ENCODE measurements at regions not wholly inside any gene's neighbourhood (a gene's known extent, or its start where the extent isn't known, plus 50 kb on each side); places are given as distances from the start of the nearest gene placed in this dataset.
"Not testable (repeated sequence)": the region's sequence is repeated elsewhere in the genome, so short reads cannot be mapped to it uniquely, and the experiment has no call there.

DNA sequence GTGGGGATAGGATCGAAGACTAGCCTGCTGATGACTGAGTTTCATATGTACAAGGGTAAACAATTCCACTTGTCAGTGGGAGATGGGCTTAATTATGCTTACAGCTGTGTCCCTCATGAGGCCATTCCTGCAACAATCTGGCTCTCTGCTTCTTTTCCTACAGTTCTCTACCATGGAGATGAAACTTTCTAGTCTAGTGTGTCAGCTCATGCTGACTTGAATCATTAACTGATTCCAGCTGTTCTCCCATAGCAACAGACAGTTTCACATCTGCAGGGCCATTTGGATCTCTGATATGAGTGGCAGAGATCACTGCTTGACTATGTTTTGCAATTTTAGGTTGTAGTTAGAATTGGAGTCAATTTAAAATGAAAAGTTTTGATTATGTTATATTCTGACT, 1251.7 kb upstream of the RAG2 start:
- DNase-seq = no peak

DNA sequence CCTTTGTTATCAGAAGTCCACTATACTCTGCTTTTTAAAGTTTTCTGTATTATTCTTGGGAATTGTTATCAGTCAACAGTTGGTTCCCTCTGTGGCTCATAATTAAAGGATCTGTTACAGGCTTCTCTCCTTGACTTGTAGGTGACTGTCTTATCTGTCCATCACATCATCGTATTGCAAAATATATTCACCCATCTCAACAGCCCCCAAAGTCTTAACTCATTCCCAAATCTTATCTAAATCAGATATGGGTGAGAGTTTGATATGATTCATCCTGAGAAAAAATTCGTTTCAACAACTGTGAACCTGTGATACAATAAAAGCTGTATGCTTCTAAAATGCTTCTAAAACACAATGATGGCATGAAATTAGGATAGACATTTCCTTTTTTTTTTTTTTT, 1245.6 kb upstream of the RAG2 start:
- no peak for DNase-seq

DNA sequence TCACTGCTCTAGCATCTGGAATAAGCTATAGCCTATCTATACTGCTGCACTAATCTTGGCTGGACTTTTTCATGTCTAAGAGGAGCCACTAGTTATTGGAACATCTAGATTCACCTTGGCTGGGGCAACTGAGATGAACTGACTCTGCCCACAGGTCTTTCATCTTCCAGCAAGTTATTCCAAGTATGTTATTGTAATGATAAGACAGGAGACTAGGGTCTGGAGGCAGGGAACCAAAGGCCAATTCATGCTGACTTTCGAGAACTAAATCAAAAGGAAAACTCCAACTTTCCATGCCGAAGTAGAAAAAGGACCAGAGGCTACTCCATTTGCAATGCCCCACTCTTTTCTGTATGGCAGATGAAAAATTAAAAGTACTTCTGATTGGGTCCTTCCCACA, 1243.0 kb upstream of the RAG2 start:
- DNase-seq = no peak

DNA sequence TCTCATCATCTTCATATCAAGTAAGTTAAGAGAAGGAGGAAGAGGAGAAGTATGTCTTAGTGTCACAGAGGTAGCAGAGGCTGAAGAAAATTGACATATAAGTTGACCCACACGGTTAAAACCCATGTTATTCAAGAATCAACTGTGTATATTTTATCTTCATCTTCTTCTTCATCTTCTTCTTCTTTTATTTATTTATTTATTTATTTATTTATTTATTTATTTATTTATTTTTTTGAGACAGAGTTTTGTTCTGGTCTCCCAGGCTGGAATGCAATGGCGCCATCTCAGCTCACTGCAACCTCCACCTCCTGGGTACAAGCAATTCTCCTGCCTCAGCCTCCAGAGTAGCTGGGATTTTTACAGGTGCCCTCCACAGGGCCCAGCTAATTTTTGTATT, 1242.3 kb upstream of the RAG2 start:
- not testable (repeated sequence) for DNase-seq

DNA sequence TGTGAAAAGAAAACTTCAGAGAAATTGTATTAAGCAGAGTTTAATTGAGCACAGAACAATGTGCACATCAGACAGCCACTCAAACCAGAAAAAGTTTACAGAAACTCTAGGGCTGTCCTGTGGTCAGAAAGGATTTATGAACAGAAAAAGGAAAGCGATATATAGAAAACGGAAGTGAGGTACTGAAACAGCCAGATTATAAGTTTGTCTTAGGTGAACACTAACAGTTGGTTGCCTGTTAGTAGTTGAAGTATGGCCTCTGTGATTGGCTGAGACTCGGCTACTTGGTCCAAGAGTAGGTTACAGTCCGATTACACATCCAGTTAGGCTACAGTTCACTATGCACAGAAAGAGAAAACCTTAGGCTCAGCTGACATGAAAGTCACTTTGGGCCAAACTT, 1232.5 kb upstream of the RAG2 start:
- DNase-seq = no peak

DNA sequence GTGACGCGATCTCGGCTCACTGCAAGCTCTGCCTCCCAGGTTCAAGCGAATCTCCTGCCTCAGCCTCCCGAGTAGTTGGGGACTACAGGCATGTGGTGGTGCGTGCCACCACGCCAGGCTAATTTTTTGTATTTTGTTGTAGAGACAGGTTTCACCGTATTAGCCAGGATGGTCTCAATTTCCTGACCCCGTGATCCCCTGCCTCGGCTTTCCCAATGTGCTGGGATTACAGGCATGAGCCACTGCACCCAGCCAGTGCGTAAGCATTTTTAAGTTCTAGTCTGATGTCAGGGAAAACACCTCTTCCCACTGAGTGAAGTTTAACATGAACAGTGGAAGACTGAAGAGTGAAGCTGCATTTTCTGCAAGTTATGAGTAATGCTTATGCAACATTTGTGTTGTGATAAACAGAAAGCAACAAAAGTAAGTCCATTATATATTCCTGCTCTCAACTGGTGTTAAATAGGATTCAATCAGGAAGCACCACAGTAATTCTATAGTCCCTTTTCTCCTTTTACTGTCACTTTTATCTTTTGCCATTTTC, 1219.8 kb upstream of the RAG2 start:
- DNase-seq = no peak

DNA sequence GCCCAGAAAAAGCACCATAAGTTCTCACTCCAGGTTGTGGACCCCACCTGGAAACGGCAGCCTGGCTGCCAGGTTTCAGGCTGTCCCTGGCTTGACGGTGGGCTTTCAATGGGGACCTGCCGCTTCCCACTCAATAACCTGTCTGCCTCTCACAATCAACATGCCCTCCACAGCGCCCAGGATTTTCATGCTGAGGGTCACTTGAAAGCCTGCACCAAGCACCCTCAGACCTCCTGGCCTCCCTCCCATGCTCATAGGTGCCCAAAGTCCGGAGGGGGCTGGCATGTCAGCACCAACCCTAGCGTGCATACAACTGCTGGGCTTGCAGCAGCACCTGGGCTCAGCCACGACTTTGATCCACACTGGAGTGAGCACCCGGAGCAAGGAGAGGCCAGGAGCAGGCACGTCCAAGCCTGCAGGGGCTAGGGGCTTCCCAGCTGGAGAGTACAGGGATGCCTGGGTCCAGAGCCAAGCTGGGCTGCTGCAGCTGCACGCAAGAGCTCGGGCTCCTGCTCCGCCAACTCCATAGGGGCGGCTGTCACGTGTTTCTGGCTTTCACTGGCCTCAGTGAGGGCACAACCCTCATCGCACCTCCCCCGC, 1214.3 kb upstream of the RAG2 start:
- no peak for DNase-seq

DNA sequence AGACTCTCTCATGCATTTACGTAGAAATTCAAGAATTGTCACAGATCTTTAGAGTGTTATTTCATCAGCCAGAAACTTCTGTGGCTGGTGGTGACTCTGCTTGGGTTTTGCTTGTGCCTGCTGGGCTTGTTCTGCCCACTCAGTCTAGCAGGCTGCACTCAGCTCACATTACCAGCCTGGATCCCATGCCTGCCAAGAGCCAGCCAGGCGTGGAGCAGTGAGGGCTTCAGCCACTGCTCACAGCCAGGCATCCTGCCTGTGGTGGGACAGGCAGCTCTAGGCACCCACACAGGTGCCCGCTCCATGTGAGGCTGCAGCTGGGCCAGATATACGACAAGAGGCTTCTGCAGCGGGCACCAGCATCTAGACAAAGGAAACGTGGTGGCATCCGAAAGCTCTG, 1213.3 kb upstream of the RAG2 start:
- no peak for DNase-seq

DNA sequence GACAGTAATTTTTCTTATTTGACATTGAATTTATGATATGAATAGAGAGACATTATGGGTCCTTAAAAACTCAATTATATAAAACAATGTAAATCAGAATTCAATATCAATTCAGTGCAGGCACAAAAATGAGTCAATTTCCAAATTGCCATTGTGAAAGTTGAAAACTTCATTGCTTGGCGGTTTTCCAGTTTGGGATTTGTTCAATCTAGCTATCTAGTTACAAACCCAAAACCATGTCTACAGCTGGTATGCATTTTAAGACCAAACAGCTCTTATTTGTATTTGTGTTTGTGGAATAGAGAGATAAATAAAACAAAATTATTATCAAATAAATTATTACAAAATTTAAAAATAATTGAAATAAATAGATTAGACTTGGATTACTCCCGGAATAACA, 1206.6 kb upstream of the RAG2 start:
- no peak for DNase-seq

DNA sequence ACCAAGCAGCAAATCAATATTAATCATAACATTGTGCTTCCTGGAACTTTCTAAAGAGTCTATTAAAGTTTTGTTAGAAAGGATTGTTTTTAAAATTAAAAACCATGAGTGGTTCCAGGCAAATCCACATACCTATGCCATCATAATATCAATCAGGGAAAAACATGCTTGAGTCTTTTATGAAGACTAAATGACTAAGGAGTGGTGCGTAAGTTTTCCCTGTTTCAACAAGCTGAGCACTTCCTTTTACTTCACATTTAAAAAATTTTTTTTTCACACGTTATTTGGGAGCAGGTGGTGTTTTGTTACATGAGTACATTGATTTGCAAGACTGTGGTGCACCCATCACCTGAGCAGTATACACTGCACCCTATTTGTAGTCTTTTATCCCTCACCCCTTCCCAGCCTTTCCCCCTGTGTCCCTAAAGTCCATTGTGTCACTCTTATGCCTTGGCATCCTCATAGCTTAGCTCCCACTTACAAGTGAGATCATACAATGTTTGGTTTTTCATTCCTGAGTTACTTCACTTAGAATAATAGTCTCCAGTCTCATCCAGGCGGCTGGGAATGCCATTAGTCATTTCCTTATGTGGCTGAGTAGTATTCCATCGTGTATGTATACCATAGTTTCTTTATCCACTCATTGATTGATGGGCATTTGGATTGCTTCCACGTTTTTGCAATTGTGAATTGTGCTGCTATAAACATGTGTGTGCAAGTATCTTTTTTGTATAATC, 1190.3 kb upstream of the RAG2 start:
- DNase-seq = no peak

DNA sequence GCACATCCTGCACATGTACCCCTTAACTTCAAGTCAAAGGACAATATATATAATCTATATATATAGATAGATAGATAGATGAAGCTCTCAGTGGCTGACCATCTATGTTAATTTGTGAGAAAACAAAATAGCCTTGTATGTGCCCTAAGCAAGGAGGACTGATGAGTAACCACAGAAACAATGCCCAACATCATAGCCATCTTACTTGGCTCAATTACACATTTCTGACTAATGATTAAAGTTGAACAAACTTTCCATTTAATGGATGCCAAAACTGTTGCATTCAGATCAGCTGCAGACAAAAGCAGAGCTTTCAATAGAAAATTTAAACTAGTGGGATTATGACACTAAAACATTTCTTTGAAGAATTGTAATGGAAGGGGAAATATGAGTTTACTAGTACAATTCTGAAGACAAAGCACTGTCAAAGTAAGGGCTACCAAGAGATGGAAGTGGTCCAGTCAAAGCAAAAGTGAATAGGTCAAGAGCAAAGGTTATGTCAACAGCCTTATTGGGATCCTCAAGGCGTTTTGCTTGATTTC, 1188.2 kb upstream of the RAG2 start:
- DNase-seq = no peak

DNA sequence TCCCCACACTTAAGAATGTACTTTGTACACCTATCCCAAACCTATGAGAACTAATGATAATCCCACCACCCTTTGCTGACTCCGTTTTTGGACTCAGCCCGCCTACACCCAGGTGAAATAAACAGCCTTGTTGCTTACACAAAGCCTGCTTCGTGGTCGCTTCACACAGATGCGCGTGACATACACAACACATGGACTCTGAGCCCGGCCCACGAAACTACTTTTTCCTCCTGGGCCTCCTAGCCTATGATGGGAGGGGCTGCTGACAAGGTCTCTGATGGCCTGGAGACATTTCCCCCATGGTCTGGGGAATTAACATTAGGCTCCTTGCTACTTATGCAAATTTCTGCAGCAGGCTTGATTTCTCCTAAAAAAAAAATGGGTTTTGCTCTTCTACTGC, 1176.4 kb upstream of the RAG2 start:
- DNase-seq = no peak

DNA sequence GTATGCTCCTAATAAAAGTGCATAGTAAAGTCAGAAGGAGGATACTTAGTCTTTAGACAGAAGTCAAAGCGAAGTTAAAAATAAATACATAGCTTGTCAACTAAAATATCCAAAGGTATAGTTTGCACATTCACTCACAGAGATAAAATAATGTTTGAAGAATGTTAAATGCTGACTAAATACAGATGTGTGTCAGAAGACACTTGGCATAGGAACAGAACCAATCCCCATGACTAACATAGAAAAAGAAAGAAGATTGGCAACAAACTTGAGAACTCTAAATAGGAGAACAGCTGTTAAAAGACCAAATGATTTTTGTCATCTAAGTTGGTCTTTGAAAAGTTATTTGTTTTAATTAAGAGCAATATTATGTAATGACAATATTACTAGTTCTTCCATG, 1172.1 kb upstream of the RAG2 start:
- no peak for DNase-seq

DNA sequence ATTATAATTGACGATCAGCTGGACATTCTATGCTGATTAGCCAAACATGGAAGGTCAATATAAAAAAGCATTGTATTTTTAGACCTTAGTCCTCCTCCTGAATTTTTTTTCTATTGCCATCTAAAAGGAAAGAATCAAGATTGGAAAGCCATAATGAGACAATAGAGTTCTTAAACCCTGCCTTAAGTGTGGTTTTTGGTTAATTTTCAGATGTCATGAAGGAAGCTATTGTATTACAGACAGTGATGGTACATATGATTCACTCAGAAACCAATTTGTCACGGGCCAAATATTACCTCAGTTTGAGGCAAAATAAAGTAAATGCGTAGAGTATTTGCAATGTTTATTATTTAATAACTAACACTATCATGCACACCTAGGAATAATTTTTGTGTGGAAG, 1164.0 kb upstream of the RAG2 start:
- DNase-seq = no peak

DNA sequence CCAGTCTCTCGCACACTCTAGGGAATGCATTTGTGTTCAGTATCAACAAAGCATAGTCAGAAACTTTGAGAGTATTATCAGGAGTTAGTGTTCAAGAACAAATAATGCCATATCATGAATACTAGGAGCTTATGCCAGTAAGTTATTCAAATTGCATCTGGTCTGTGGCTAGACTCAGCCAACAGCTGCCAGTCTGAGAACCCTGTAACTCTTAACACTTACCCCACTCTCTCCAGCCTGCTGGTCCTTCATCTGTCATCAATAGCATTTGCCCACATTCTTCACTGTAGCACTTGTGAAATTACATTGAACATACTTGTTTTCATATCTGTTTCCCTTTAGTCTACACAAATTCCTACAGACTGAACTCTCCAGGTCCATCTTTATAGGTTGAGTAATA, 1157.5 kb upstream of the RAG2 start:
- no peak for DNase-seq

DNA sequence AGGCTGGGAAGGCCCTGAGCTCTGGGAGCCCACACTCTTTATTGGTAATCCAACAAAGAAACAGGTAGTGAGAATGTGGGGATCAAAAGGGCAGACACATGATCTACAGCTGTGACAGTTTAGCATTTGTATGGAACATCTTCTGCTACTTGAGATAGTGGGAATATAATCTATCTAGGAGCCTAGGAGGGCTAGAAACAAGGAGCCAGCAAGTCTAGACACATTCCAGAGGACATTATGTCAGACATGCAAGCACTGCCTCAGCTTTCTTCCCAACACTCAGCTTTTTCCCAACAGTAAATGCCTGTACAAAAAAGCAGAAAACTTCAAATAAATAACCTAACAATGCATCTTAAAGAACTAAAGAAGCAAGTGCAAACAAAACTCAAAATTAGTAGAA, 1150.6 kb upstream of the RAG2 start:
- DNase-seq = no peak

DNA sequence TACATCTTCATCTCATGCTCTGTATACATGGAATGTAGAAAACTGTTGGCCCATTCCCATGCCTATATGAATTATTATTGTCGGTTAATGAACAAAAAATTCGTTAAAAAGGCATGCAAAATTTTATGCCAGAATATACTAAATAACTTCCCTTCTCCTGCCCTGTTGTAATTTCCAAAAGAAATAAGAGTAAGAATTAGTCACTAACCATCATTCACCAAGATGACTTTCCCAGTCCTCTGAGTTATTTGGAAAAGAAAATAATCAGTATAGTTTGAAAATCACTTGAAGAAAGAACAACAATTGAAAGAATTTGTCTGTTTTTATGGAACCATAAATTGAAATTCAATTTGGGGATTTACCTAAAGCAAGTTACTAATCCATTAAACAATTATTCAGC, 1149.1 kb upstream of the RAG2 start:
- no peak for DNase-seq

DNA sequence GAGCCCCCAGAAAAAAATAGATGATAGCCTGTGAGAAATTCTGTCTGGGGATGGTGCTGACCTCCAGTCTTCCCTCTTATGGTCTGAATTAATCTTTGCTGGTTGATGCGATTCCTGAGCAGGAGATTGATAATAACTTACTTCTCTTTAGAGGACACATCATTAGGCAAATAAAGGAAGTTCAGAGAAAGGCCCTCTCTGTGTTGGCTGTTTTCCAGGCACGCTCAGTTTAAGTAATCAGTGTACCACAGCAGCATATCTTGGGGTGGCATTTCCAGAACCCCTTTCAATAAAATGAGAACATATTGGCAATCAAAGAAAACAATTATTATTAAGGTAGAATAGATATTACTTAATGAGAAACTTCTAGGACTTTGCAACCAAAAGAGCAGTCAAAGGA, 1129.3 kb upstream of the RAG2 start:
- DNase-seq = no peak

DNA sequence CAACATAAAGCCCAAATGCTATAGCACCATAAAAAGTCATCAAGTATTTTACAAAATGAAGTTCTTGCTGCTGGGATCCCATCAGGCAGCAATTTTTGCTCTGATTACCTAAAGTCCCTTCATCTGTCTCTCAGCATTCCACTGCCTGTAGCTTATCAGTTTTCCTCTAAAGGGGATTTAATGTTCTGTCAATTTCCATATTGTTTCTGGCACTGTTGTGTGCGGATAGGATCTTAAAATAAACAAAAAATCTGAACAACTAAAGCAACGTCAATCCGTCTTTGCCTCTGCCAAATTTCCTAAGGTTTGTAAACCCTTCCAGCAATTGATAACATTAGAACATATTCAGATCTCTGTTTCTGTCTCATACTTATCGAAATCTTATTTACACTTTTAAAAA, 1126.3 kb upstream of the RAG2 start:
- DNase-seq = no peak

DNA sequence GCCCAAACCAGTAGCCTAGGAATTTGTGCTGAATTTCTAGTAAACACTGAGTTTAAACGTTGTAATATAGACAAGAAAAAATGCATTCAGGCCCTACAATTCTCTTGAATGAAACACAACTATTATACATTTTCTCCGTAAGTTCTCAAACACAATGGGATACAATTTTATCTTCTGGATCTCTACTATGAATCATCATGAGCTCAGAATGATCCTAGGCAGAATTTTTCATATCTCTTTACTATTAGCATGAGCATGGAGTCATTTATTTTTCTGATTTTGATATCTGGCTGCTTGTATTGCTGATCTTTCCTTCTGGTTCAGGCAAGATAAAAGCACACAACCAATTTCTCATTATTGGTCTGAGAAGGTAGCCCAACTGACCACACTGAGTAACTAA, 1123.4 kb upstream of the RAG2 start:
- DNase-seq = no peak

DNA sequence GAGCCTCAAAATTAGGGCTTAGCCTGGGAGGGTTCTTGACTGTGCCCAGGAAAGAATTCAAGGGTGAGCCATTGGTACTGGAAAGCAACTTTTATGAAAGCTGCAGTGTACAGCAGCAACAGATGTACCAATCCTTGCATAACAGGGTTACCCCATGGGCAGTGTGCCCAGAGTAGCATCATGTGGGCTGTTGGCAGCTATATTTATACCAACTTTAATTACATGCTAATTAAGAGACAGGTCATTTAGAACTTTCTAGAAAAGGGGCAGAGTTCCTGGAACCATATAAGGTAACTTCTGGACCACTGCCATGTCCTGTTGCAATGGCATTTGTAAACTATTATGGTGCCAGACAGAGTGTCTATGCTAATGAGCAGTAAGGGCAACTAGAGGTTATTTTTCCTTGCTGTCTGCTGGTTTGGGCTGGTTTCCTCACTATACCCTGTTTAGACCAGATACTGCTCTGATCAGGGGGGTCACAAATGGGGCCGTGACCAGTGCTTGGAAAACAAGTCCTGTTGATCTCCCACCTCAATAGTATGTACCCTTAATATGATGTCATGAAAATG, 1120.5 kb upstream of the RAG2 start:
- no peak for DNase-seq

DNA sequence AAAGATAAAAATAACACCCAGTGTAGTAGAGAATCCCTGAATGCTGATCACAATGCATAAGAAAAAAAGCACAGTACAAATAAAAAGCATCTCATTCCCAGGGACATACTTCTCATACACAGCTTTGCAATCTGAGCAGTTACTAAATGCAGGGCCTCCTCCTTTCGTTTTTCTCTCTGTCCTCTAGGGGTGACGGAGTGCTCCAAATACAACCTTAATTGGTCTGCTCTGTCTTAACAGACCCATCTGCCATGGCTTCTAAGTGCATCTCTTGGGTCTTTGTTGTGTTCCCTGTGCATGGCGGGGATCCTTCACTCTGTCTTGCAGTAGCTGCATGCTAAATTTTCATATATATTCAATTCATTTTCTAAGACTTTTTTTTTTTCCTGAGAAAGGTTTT, 1114.2 kb upstream of the RAG2 start:
- DNase-seq = no peak

DNA sequence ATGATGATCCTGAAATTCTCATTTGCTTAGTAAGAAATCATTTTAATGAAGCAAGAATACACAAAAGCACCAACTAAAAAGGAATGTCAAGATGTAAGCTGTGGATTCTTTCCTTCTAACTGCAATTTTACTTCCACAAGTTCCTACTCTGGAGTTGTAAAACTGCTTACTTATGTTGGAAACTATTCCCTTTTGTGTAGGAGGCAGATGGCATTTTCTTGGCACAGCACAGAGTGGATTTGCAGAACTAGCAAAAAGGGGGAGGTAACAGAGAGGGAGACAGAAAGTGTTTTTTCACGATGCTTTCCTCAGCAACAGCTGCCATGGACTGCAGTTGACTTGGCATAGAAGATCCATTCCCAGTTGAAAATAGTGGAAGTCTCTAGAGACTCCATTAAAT, 1112.0 kb upstream of the RAG2 start:
- no peak for DNase-seq

DNA sequence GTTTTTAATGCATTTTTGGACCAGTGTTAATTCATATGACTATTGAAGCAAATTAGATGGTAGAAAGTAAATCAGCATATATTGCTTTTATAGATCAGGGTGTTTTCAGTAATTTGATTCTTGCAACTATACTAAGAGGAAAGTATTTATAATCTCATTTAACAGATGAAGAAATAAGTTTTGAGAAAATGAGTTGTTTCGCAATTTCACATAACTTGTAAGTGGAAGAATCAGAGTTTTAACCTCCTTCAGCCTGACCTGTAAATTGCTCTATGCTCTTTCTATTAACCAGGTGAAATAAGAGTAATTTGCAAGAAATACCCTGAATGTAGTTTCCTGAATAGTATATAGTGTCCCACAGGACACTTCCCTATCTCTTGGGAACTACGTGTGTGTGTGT, 1106.8 kb upstream of the RAG2 start:
- no peak for DNase-seq

All from activated naive CD4-positive, alpha-beta T cell (primary cell).